Thoracic aorta (tissue), 2 donors: ENCODE measurements at regions not wholly inside any gene's neighbourhood (a gene's known extent, or its start where the extent isn't known, plus 50 kb on each side); places are given as distances from the start of the nearest gene placed in this dataset.

Experiments
- ATAC-seq: fragments of 150-250 bp; one replicate; pipeline ENCODE4 v1.8.0; 2017; ENCODE audit warnings: low read depth; ENCODE audit not compliant: insufficient number of reproducible peaks, low FRiP score
- DNase-seq: peaks from one replicate; pipeline ENCODE4 v3.0.0-alpha.2; 2020; ENCODE audit warnings: low spot score
- H3K27ac ChIP-seq, 2 donors: fragments of 200-600 bp; sonication (generic); 1 replicate in 1 of 2; 2 replicates in 1 of 2; pipeline ENCODE4 v1.5.1; 2016; ENCODE audit warnings: mild to moderate bottlenecking in 2 of 2, moderate library complexity in 2 of 2
- H3K27me3 ChIP-seq: fragments of 200-600 bp; sonication (generic); replicated peaks from 2 replicates; pipeline ENCODE4 v1.6.0; 2016; ENCODE audit warnings: mild to moderate bottlenecking; ENCODE audit not compliant: insufficient read depth
- H3K36me3 ChIP-seq: fragments of 200-600 bp; sonication (generic); one replicate; pipeline ENCODE4 v1.5.1; 2016
- H3K4me1 ChIP-seq, 2 donors: fragments of 200-600 bp; sonication (generic); 1 replicate in 1 of 2; 2 replicates in 1 of 2; pipeline versions ENCODE4 v1.5.1 to v1.6.0; 2016; ENCODE audit warnings: low read depth in 2 of 2, mild to moderate bottlenecking in 1 of 2; ENCODE audit not compliant: control insufficient read depth in 1 of 2
- H3K4me3 ChIP-seq: fragments of 200-600 bp; sonication (generic); 2 replicates; pipeline ENCODE4 v1.5.1; 2016; ENCODE audit warnings: mild to moderate bottlenecking
- H3K9me3 ChIP-seq: fragments of 200-600 bp; sonication (generic); 2 replicates; pipeline ENCODE4 v1.5.1; 2016
- CTCF ChIP-seq: fragments of 200-600 bp; sonication (generic); IDR thresholded peaks from one replicate; pipeline ENCODE4 v1.5.1; 2019; ENCODE audit warnings: antibody characterized with exemption

- no peak for TF ChIP-seq CTCF
- Histone ChIP-seq H3K27ac (no peak overlapping the region), H3K4me1 (no peaks in the 10 kb centered on the region), H3K36me3 (no peaks in the 10 kb centered on the region), H3K27me3 (no peaks in the 10 kb centered on the region), H3K4me3 (no peak overlapping the region), H3K9me3 (no peaks in the 10 kb centered on the region)
- DNase-seq, result no peak
- no peak for ATAC-seq
Measured at GRCh38 chr5:173430394-173430793, 102.2 kb upstream of the STC2 start.

- no peak for DNase-seq
- ATAC-seq, result no peak
- Histone ChIP-seq H3K9me3 (no peaks in the 10 kb centered on the region), H3K36me3 (no peaks in the 10 kb centered on the region), H3K27ac (no peak overlapping the region), H3K4me3 (no peak overlapping the region), H3K27me3 (no peaks in the 10 kb centered on the region), H3K4me1 (no peaks in the 10 kb centered on the region)
- no peak for TF ChIP-seq CTCF
Measured at GRCh38 chr5:173429489-173430150, 101.4 kb upstream of the STC2 start.

- H3K4me1 ChIP-seq, result no peaks in the 10 kb centered on the region
- ATAC-seq (no peak), DNase-seq (no peak)
Measured at GRCh38 chr5:173423452-173424117, 95.4 kb upstream of the STC2 start.

GRCh38 chr5:173420108-173420507 lies 91.9 kb upstream of the STC2 start:
- H3K4me3 ChIP-seq, result no peak overlapping the region
- DNase-seq (no peak), ATAC-seq (no peak)
- no peak for TF ChIP-seq CTCF
- no peaks in the 10 kb centered on the region for H3K36me3 ChIP-seq
- H3K27me3 ChIP-seq, result no peaks in the 10 kb centered on the region
- H3K9me3 ChIP-seq, result no peaks in the 10 kb centered on the region
- no peaks in the 10 kb centered on the region for H3K4me1 ChIP-seq
- no peak overlapping the region for H3K27ac ChIP-seq

More at GRCh38 chr5:173423452-173424117, 95.4 kb upstream of the STC2 start:
- Histone ChIP-seq H3K36me3 (no peaks in the 10 kb centered on the region), H3K9me3 (no peaks in the 10 kb centered on the region), H3K4me3 (no peak overlapping the region), H3K27ac (no peak overlapping the region), H3K27me3 (no peaks in the 10 kb centered on the region)
- no peak for TF ChIP-seq CTCF

GRCh38 chr5:173413471-173413982 lies 85.3 kb upstream of the STC2 start:
- Histone ChIP-seq H3K4me1 (no peaks in the 10 kb centered on the region), H3K27ac (no peak overlapping the region), H3K9me3 (no peaks in the 10 kb centered on the region), H3K4me3 (no peak overlapping the region), H3K36me3 (no peaks in the 10 kb centered on the region), H3K27me3 (no peaks in the 10 kb centered on the region)
- TF ChIP-seq CTCF, result no peak
- ATAC-seq (no peak), DNase-seq (no peak)
